LoVo (cell line): ENCODE measurements at regions not wholly inside any gene's neighbourhood (a gene's known extent, or its start where the extent isn't known, plus 50 kb on each side); places are given as distances from the start of the nearest gene placed in this dataset.
A peak's percentile ranks its signal among the peaks of the same experiment; 100 is the strongest.
"Not testable (repeated sequence)": the region's sequence is repeated elsewhere in the genome, so short reads cannot be mapped to it uniquely, and the experiment has no call there.

ENCODE experiments used
- DNase-seq: peaks from one replicate; pipeline ENCODE4 v3.0.0-alpha.2; 2016; ENCODE audit warnings: low spot score

- no peak for DNase-seq
These were observed 395.4 kb upstream of the SLC35B3 start for GRCh38 chr6:8830794-8831193.

- no peak for DNase-seq
These were observed 394.5 kb upstream of the SLC35B3 start for GRCh38 chr6:8829796-8830195.

GRCh38 chr6:8829296-8829695 lies 394.0 kb upstream of the SLC35B3 start:
- no peak for DNase-seq

- no peak for DNase-seq
These were observed 393.0 kb upstream of the SLC35B3 start for GRCh38 chr6:8828376-8828775.

- no peak for DNase-seq
These were observed 390.4 kb upstream of the SLC35B3 start for GRCh38 chr6:8825726-8826125.

GRCh38 chr6:8821981-8822381 lies 386.6 kb upstream of the SLC35B3 start:
- DNase-seq: no peak

- DNase-seq: no peak
These were observed 385.0 kb upstream of the SLC35B3 start for GRCh38 chr6:8820313-8820712.

- DNase-seq: no peak
These were observed 384.1 kb upstream of the SLC35B3 start for GRCh38 chr6:8819446-8819845.

GRCh38 chr6:8814440-8815000 lies 379.2 kb upstream of the SLC35B3 start:
- no peak for DNase-seq

- DNase-seq: no peak
These were observed 375.0 kb upstream of the SLC35B3 start for GRCh38 chr6:8810325-8810724.

- DNase-seq: no peak
These were observed 374.3 kb upstream of the SLC35B3 start for GRCh38 chr6:8809662-8810061.

- no peak for DNase-seq
These were observed 367.9 kb upstream of the SLC35B3 start for GRCh38 chr6:8803181-8803760.

- not testable (repeated sequence) for DNase-seq
These were observed 367.1 kb upstream of the SLC35B3 start for GRCh38 chr6:8802397-8802796.

GRCh38 chr6:8794420-8794819 lies 359.1 kb upstream of the SLC35B3 start:
- DNase-seq: no peak

GRCh38 chr6:8789878-8790277 lies 354.5 kb upstream of the SLC35B3 start:
- no peak for DNase-seq

- DNase-seq: no peak
These were observed 349.9 kb upstream of the SLC35B3 start for GRCh38 chr6:8785223-8785622.

- DNase-seq: no peak
These were observed 347.8 kb upstream of the SLC35B3 start for GRCh38 chr6:8783191-8783590.

GRCh38 chr6:8780653-8781052 lies 345.3 kb upstream of the SLC35B3 start:
- DNase-seq: no peak

GRCh38 chr6:8764733-8765132 lies 329.4 kb upstream of the SLC35B3 start:
- no peak for DNase-seq

- no peak for DNase-seq
These were observed 325.6 kb upstream of the SLC35B3 start for GRCh38 chr6:8760951-8761350.

GRCh38 chr6:8758412-8758811 lies 323.1 kb upstream of the SLC35B3 start:
- no peak for DNase-seq

GRCh38 chr6:8750627-8751026 lies 315.3 kb upstream of the SLC35B3 start:
- no peak for DNase-seq

- DNase-seq: no peak
These were observed 314.1 kb upstream of the SLC35B3 start for GRCh38 chr6:8749465-8749864.

GRCh38 chr6:8743170-8743745 lies 307.9 kb upstream of the SLC35B3 start:
- DNase-seq: peak; percentile 6
